Nephron (organoid): ENCODE measurements at regions not wholly inside any gene's neighbourhood (a gene's known extent, or its start where the extent isn't known, plus 50 kb on each side); places are given as distances from the start of the nearest gene placed in this dataset.

ENCODE experiments used
- H3K27ac Mint-ChIP-seq, 3 experiments: 2 replicates each; pipeline ENCODE4 v1.8.0; 2020; ENCODE audit warnings: mixed read lengths in 3 of 3, mild to moderate bottlenecking in 2 of 3, moderate library complexity in 1 of 3
- H3K27me3 Mint-ChIP-seq: 2 replicates; pipeline ENCODE4 v1.8.0; 2021; ENCODE audit warnings: low read depth, mild to moderate bottlenecking, moderate library complexity, mixed read lengths
- H3K36me3 Mint-ChIP-seq: 2 replicates; pipeline ENCODE4 v1.8.0; 2020; ENCODE audit warnings: low read depth, mixed read lengths
- H3K4me1 Mint-ChIP-seq: 2 replicates; pipeline ENCODE4 v1.8.0; 2020; ENCODE audit warnings: mixed read lengths
- H3K4me3 Mint-ChIP-seq, 3 experiments: 2 replicates each; pipeline ENCODE4 v1.8.0; 2020; ENCODE audit warnings: mild to moderate bottlenecking in 3 of 3, mixed read lengths in 3 of 3, moderate library complexity in 2 of 3
- H3K9me3 Mint-ChIP-seq: 2 replicates; pipeline ENCODE4 v1.8.0; 2020; ENCODE audit warnings: mixed read lengths
- TF ChIP-seq, protein P1 (sequence below), 3 experiments: fragments of 200-600 bp; sonication (generic); IDR thresholded peaks; one replicate each; pipeline ENCODE4 v1.5.0; 2021; ENCODE audit warnings: antibody characterized with exemption in 3 of 3; ENCODE audit not compliant: unreplicated experiment in 3 of 3

- TF ChIP-seq, protein P1, sequence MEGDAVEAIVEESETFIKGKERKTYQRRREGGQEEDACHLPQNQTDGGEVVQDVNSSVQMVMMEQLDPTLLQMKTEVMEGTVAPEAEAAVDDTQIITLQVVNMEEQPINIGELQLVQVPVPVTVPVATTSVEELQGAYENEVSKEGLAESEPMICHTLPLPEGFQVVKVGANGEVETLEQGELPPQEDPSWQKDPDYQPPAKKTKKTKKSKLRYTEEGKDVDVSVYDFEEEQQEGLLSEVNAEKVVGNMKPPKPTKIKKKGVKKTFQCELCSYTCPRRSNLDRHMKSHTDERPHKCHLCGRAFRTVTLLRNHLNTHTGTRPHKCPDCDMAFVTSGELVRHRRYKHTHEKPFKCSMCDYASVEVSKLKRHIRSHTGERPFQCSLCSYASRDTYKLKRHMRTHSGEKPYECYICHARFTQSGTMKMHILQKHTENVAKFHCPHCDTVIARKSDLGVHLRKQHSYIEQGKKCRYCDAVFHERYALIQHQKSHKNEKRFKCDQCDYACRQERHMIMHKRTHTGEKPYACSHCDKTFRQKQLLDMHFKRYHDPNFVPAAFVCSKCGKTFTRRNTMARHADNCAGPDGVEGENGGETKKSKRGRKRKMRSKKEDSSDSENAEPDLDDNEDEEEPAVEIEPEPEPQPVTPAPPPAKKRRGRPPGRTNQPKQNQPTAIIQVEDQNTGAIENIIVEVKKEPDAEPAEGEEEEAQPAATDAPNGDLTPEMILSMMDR (IDR thresholded peaks at IDR 0.05; ENCODE audit: unreplicated experiment in 3 of 3), result no peak
- H3K4me1 Mint-ChIP-seq, result peaks cover 19% of the 10 kb centered on the region
- H3K27ac Mint-ChIP-seq, result no peak overlapping the region
- no peak overlapping the region for H3K4me3 Mint-ChIP-seq
- peaks cover 8% of the 10 kb centered on the region for H3K9me3 Mint-ChIP-seq
- no peaks in the 10 kb centered on the region for H3K36me3 Mint-ChIP-seq
- H3K27me3 Mint-ChIP-seq, result no peaks in the 10 kb centered on the region
Measured at GRCh38 chr10:61289813-61290212, 163.4 kb downstream of the TMEM26 start.

DNA sequence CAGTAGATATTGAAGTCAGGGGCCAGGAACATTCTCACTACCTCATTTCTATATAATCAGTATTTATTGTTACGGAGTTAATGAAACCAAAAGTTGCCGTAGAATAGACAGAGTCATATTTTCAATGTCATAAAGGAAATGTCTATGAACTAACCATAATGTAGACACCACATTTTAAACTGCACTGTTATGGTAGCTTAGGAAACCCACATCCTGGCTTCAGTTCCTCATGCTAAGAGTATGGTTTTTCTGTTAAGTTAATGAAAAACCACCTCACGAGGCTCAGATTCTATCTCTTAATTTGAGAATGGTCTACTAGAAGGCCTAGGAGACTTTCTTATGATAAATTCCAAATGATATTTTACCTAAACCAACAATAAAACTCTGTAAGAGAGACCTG is 166.5 kb downstream of the TMEM26 start:
- Mint-ChIP-seq H3K27ac (no peak overlapping the region), H3K9me3 (peaks cover 8% of the 10 kb centered on the region), H3K4me3 (no peak overlapping the region), H3K27me3 (no peaks in the 10 kb centered on the region), H3K36me3 (no peaks in the 10 kb centered on the region), H3K4me1 (peaks cover 10% of the 10 kb centered on the region)
- TF ChIP-seq, protein P1 (IDR thresholded peaks at IDR 0.05; ENCODE audit: unreplicated experiment in 3 of 3), result no peak

DNA sequence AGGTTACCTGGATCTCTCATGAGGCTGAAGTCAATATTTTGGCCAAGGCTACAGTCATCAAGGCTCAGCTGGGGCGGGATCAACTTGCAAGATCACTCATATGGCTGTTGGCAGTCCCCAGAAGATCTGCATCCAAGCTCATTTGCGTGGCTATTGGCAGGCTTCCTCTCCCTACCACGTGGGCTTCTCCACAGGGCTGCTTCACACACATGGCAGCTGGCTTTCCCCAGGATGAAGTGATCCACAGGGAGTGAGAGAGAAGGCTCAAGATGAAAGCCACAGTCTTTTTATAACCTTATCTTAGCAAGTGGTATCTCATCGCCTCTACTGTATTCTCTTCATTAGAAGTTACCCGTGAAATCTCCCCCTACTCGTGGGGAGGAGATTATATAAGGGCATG is 167.4 kb downstream of the TMEM26 start:
- TF ChIP-seq, protein P1 (IDR thresholded peaks at IDR 0.05; ENCODE audit: unreplicated experiment in 3 of 3), result no peak
- Mint-ChIP-seq H3K4me3 (no peak overlapping the region), H3K27me3 (no peaks in the 10 kb centered on the region), H3K4me1 (peaks cover 12% of the 10 kb centered on the region), H3K9me3 (peaks cover 8% of the 10 kb centered on the region), H3K36me3 (no peaks in the 10 kb centered on the region), H3K27ac (no peak overlapping the region)

GRCh38 chr10:61284222-61284890 is 168.8 kb downstream of the TMEM26 start:
- Mint-ChIP-seq H3K9me3 (peaks cover 2% of the 10 kb centered on the region), H3K4me1 (peaks cover 19% of the 10 kb centered on the region)

DNA sequence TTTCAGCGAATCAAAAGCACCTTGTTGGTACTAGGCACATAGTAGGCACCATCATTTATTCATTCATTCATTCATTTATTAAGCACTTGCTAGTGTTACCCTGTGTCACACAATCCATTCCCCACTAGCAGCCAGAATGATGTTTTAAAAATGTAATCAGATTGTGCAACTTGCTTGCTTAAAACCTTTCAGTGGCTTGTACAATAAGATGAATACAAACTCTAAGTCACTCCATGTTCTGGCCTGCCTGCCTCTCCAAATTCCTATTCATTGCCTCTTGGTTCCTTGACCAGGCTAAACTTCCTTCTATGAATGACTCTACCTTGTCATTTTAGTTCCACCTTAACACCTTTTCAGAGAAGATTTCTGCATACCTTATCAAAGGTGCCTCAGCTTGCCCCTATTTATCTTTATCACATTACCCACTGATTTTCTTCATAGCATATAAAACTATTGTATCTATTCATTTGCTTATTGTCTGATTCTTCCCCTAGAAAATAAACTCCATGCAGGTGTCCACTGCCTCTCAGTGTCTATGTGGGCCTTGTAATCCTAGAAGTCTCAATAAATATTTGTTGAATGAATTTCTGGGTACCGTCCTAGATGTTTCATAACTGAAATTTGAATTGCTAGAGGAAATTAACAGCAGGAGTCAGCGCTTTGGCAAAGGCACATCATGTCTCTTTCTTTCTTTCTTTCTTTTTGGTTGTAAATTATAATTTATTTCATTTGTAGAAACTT is 169.5 kb downstream of the TMEM26 start:
- H3K36me3 Mint-ChIP-seq, result no peaks in the 10 kb centered on the region

More at GRCh38 chr10:61284222-61284890, 168.8 kb downstream of the TMEM26 start:
- TF ChIP-seq, protein P1 (IDR thresholded peaks at IDR 0.05; ENCODE audit: unreplicated experiment in 3 of 3), result peak; percentile 73 to 80 (median 76)
- H3K36me3 Mint-ChIP-seq, result no peaks in the 10 kb centered on the region
- H3K4me3 Mint-ChIP-seq, result peak overlapping the region in 1 of 3 experiments; percentile 15
- H3K27me3 Mint-ChIP-seq, result no peaks in the 10 kb centered on the region
- H3K27ac Mint-ChIP-seq, result peak overlapping the region; percentile 45 to 83 (median 53)

More for the DNA sequence above, 169.5 kb downstream of the TMEM26 start:
- TF ChIP-seq, protein P1 (IDR thresholded peaks at IDR 0.05; ENCODE audit: unreplicated experiment in 3 of 3), result no peak
- Mint-ChIP-seq H3K4me1 (peaks cover 19% of the 10 kb centered on the region), H3K9me3 (no peaks in the 10 kb centered on the region), H3K27me3 (no peaks in the 10 kb centered on the region), H3K27ac (peak overlapping the region; percentile 15 to 83 (median 53)), H3K4me3 (no peak overlapping the region)
